Caco-2 (cell line): ENCODE measurements at regions not wholly inside any gene's neighbourhood (a gene's known extent, or its start where the extent isn't known, plus 50 kb on each side); places are given as distances from the start of the nearest gene placed in this dataset.

Experiments
- BruUV-seq: library from RNA; stranded (reverse); fragments of 400-500 nt; replicated peaks from 2 replicates; lab custom pipeline; 2021; lab: Mats Ljungman, UMichigan
- CTCF ChIA-PET: fragments of 300-600 bp; sonication (Branson Sonifier 250); formaldehyde crosslinking; loops from one replicate; lab custom pipeline; 2022; ENCODE audit warnings: antibody characterized with exemption; lab: Charles Lee
- POLR2A ChIA-PET: fragments of 300-600 bp; sonication (Branson Sonifier 250); formaldehyde crosslinking; loops from one replicate; lab custom pipeline; 2022; ENCODE audit warnings: antibody characterized with exemption; lab: Charles Lee
- DNase-seq, 2 experiments: peaks; one replicate each; pipeline versions ENCODE4 v3.0.0 to v3.0.0-alpha.2; 2020 to 2022
- H3K27me3 ChIP-seq: replicated peaks from 2 replicates; pipeline ENCODE4 v1.6.0; 2011; ENCODE audit warnings: low read length; ENCODE audit not compliant: control insufficient read depth, insufficient read depth
- H3K36me3 ChIP-seq: 2 replicates; pipeline ENCODE4 v1.5.1; 2011; ENCODE audit warnings: low read length; ENCODE audit not compliant: control insufficient read depth, insufficient read depth
- H3K4me1 ChIP-seq: fragments of 250-450 bp; sonication (Bioruptor Pico); 2 replicates; pipeline ENCODE4 v1.5.1; 2020; ENCODE audit warnings: mild to moderate bottlenecking
- H3K4me3 ChIP-seq: 2 replicates; pipeline ENCODE4 v1.5.1; 2011; ENCODE audit warnings: low read depth, mild to moderate bottlenecking, control low read depth, low read length
- H3K9me3 ChIP-seq: fragments of 250-450 bp; sonication (Bioruptor Pico); 2 replicates; pipeline ENCODE4 v1.5.1; 2020; ENCODE audit warnings: mild to moderate bottlenecking, moderate library complexity
- H3K27ac Mint-ChIP-seq: one replicate; pipeline ENCODE4 v1.8.0; 2022; ENCODE audit warnings: mixed read lengths; ENCODE audit not compliant: unreplicated experiment
- H3K27me3 Mint-ChIP-seq: one replicate; pipeline ENCODE4 v1.8.0; 2022; ENCODE audit warnings: mixed read lengths; ENCODE audit not compliant: insufficient read depth, unreplicated experiment
- H3K36me3 Mint-ChIP-seq: one replicate; pipeline ENCODE4 v1.8.0; 2022; ENCODE audit warnings: mild to moderate bottlenecking, mixed read lengths; ENCODE audit not compliant: insufficient read depth, unreplicated experiment
- H3K4me1 Mint-ChIP-seq: one replicate; pipeline ENCODE4 v1.8.0; 2022; ENCODE audit warnings: low read depth, mixed read lengths; ENCODE audit not compliant: unreplicated experiment
- H3K4me3 Mint-ChIP-seq: one replicate; pipeline ENCODE4 v1.8.0; 2022; ENCODE audit warnings: mild to moderate bottlenecking, moderate library complexity, mixed read lengths; ENCODE audit not compliant: unreplicated experiment
- H3K9me3 Mint-ChIP-seq: one replicate; pipeline ENCODE4 v1.8.0; 2022; ENCODE audit warnings: mixed read lengths; ENCODE audit not compliant: unreplicated experiment
- intact Hi-C: fragments of 100-400 bp; cut with micrococcal nuclease; formaldehyde crosslinking; loops from one replicate; pipeline ENCODE4 v1.10.0; 2022; ENCODE audit not compliant: unreplicated experiment
- TF ChIP-seq, protein P1 (sequence below), 2 experiments: fragments of 200-600 bp in 1 of 2; IDR thresholded peaks; 1 replicate in 1 of 2; 2 replicates in 1 of 2; pipeline versions ENCODE4 v1.5.1 to v1.8.0; 2011 to 2022; ENCODE audit warnings: antibody characterized with exemption in 1 of 2, control low read depth in 1 of 2, inconsistent platforms in 1 of 2, low read depth in 1 of 2, low read length in 1 of 2, mild to moderate bottlenecking in 1 of 2, moderate library complexity in 1 of 2; ENCODE audit not compliant: insufficient read depth in 1 of 2, severe bottlenecking in 1 of 2, unreplicated experiment in 1 of 2

DNA sequence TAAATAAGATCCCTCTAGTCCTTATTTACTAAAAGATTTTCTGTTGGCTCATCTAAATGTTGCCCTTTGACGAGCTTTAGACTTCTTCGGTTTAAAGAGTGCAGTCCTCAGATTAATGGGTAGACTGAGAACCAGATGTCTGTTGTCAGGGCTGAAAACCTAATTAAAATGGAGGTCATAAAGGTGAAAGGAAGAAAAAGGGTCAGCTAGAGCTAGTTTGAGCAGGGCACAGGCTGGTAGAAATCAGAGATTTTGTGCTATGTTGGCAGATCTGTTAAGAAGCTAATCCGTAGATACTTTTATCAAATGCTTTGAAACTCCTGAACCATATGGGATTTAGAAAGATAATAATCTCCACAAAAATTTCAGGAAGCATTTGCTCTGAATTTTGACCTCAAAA lies 959.0 kb downstream of the PLA2G4A start:
- TF ChIP-seq, protein P1, sequence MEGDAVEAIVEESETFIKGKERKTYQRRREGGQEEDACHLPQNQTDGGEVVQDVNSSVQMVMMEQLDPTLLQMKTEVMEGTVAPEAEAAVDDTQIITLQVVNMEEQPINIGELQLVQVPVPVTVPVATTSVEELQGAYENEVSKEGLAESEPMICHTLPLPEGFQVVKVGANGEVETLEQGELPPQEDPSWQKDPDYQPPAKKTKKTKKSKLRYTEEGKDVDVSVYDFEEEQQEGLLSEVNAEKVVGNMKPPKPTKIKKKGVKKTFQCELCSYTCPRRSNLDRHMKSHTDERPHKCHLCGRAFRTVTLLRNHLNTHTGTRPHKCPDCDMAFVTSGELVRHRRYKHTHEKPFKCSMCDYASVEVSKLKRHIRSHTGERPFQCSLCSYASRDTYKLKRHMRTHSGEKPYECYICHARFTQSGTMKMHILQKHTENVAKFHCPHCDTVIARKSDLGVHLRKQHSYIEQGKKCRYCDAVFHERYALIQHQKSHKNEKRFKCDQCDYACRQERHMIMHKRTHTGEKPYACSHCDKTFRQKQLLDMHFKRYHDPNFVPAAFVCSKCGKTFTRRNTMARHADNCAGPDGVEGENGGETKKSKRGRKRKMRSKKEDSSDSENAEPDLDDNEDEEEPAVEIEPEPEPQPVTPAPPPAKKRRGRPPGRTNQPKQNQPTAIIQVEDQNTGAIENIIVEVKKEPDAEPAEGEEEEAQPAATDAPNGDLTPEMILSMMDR (IDR thresholded peaks at IDR 0.05; ENCODE audit: insufficient read depth in 1 of 2, low read depth in 1 of 2, low read length in 1 of 2, severe bottlenecking in 1 of 2, unreplicated experiment in 1 of 2): no peak
- H3K4me1 Mint-ChIP-seq: no peaks in the 10 kb centered on the region
- peaks cover 2% of the 10 kb centered on the region for H3K27me3 Mint-ChIP-seq
- no peak for DNase-seq
- H3K9me3 Mint-ChIP-seq: no peaks in the 10 kb centered on the region
- Histone ChIP-seq H3K4me1 (no peaks in the 10 kb centered on the region), H3K36me3 (no peaks in the 10 kb centered on the region), H3K4me3 (no peak overlapping the region), H3K9me3 (no peaks in the 10 kb centered on the region), H3K27me3 (no peaks in the 10 kb centered on the region)
- H3K4me3 Mint-ChIP-seq: no peak overlapping the region
- CTCF ChIA-PET: no interaction called here
- H3K27ac Mint-ChIP-seq: no peak overlapping the region
- BruUV-seq: no TSS peak
- POLR2A ChIA-PET: no interaction called here
- intact Hi-C loops: no loop called here
- H3K36me3 Mint-ChIP-seq: no peaks in the 10 kb centered on the region

DNA sequence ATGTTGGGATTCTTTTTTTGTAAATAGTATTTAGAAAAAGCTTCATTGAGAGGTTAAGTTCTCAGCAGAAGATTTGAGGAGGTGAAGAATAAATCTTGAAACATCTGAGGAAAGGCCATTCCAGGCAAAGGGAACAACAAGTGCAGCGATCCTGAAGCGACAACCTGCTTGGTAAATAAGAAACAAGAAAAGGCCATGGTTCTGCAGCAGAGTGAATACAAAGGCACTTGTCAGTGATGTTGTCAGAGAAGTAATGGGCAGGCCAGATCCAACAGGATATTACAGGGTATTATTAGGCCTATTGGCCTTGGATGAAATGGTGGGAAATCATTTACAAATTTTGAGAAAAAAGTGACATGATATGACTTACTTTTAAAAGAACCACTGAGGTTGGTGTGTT lies 960.0 kb downstream of the PLA2G4A start:
- H3K4me3 ChIP-seq: no peak overlapping the region
- H3K36me3 Mint-ChIP-seq: no peaks in the 10 kb centered on the region
- no peaks in the 10 kb centered on the region for H3K4me1 Mint-ChIP-seq
- no peaks in the 10 kb centered on the region for H3K4me1 ChIP-seq
- no TSS peak for BruUV-seq
- intact Hi-C loops: no loop called here
- ChIA-PET CTCF (no interaction called here), POLR2A (no interaction called here)
- no peaks in the 10 kb centered on the region for H3K27me3 ChIP-seq
- TF ChIP-seq, protein P1 (IDR thresholded peaks at IDR 0.05; ENCODE audit: insufficient read depth in 1 of 2, low read depth in 1 of 2, low read length in 1 of 2, severe bottlenecking in 1 of 2, unreplicated experiment in 1 of 2): no peak
- no peaks in the 10 kb centered on the region for H3K27me3 Mint-ChIP-seq
- no peak overlapping the region for H3K27ac Mint-ChIP-seq
- no peaks in the 10 kb centered on the region for H3K36me3 ChIP-seq
- no peaks in the 10 kb centered on the region for H3K9me3 ChIP-seq
- no peaks in the 10 kb centered on the region for H3K9me3 Mint-ChIP-seq
- no peak for DNase-seq
- no peak overlapping the region for H3K4me3 Mint-ChIP-seq

DNA sequence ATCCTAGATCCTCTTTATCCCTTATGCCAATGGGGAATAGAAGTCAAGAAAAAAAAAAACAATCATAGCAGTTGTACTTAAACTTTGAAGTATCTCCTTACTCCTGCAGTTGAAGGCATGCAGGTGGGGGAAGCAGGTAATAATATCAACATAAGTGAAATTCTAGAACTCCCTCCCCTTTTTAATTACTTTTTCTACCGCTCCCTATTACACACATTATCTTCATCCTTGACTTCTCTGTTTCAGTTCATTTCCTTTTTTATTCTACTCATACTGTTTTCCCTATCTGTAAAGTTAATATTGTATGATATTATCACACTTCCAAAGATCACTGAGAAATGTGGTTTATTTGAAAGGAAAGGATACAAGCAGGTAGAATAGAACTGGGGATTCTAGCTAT lies 962.0 kb downstream of the PLA2G4A start:
- Mint-ChIP-seq H3K27ac (no peak overlapping the region), H3K9me3 (no peaks in the 10 kb centered on the region), H3K27me3 (no peaks in the 10 kb centered on the region), H3K4me1 (no peaks in the 10 kb centered on the region), H3K4me3 (no peak overlapping the region), H3K36me3 (no peaks in the 10 kb centered on the region)
- POLR2A ChIA-PET: no interaction called here
- H3K36me3 ChIP-seq: no peaks in the 10 kb centered on the region
- DNase-seq: no peak
- H3K4me1 ChIP-seq: no peaks in the 10 kb centered on the region
- no peaks in the 10 kb centered on the region for H3K27me3 ChIP-seq
- CTCF ChIA-PET: no interaction called here
- no TSS peak for BruUV-seq
- no peaks in the 10 kb centered on the region for H3K9me3 ChIP-seq
- TF ChIP-seq, protein P1 (IDR thresholded peaks at IDR 0.05; ENCODE audit: insufficient read depth in 1 of 2, low read depth in 1 of 2, low read length in 1 of 2, severe bottlenecking in 1 of 2, unreplicated experiment in 1 of 2): no peak
- intact Hi-C loops: no loop called here
- H3K4me3 ChIP-seq: no peak overlapping the region
